HL-60 (cell line): ENCODE measurements at regions not wholly inside any gene's neighbourhood (a gene's known extent, or its start where the extent isn't known, plus 50 kb on each side); places are given as distances from the start of the nearest gene placed in this dataset.

Experiments used
- GABPA ChIP-seq: IDR thresholded peaks from 2 replicates; pipeline ENCODE4 v1.6.1; 2012; ENCODE audit warnings: low read depth
- SPI1 ChIP-seq: IDR thresholded peaks from 2 replicates; pipeline ENCODE4 v1.6.1; 2012; ENCODE audit warnings: low read depth, mild to moderate bottlenecking, borderline replicate concordance
- TF ChIP-seq, protein P1 (sequence below): IDR thresholded peaks from one replicate; pipeline ENCODE4 v1.5.1; 2011; ENCODE audit warnings: low read length, control low read depth, inconsistent platforms; ENCODE audit not compliant: insufficient read depth

DNA sequence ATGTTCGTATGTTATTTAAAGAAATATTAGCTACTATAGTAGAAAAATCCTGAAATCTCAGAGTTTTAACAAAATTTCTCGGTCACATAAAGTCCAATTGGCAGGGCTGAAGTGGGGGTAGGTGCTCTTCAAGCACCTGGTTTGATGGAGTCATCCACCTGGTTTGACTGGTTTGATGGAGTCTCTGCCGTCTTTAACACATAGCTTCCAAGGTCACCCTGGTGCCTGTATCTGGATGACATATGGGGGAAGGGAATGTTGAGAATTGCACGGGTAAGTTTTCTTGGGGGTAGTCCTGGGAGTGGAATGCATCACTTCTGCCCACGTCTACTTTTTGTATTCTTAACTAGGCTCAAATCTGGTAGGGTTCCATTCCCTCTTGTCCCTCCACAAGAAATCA, 351.2 kb downstream of the SH3GL2 start:
- TF ChIP-seq, protein P1, sequence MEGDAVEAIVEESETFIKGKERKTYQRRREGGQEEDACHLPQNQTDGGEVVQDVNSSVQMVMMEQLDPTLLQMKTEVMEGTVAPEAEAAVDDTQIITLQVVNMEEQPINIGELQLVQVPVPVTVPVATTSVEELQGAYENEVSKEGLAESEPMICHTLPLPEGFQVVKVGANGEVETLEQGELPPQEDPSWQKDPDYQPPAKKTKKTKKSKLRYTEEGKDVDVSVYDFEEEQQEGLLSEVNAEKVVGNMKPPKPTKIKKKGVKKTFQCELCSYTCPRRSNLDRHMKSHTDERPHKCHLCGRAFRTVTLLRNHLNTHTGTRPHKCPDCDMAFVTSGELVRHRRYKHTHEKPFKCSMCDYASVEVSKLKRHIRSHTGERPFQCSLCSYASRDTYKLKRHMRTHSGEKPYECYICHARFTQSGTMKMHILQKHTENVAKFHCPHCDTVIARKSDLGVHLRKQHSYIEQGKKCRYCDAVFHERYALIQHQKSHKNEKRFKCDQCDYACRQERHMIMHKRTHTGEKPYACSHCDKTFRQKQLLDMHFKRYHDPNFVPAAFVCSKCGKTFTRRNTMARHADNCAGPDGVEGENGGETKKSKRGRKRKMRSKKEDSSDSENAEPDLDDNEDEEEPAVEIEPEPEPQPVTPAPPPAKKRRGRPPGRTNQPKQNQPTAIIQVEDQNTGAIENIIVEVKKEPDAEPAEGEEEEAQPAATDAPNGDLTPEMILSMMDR: no peak
- TF ChIP-seq SPI1: no peak
- TF ChIP-seq GABPA: no peak
